Hematopoietic multipotent progenitor cell treated with erythropoietin and hydrocortisone succinate and interleukin-3 and kit ligand, for 8 days (in vitro differentiated cells): ENCODE measurements at regions not wholly inside any gene's neighbourhood (a gene's known extent, or its start where the extent isn't known, plus 50 kb on each side); places are given as distances from the start of the nearest gene placed in this dataset.

Source experiments
- DNase-seq: peaks from one replicate; pipeline ENCODE4 v3.0.0-alpha.2; 2015

GRCh38 chr6:137737836-137738596 is 129.0 kb upstream of the TNFAIP3 start:
- no peak for DNase-seq

GRCh38 chr6:137738931-137739504 is 128.0 kb upstream of the TNFAIP3 start:
- no peak for DNase-seq

DNA sequence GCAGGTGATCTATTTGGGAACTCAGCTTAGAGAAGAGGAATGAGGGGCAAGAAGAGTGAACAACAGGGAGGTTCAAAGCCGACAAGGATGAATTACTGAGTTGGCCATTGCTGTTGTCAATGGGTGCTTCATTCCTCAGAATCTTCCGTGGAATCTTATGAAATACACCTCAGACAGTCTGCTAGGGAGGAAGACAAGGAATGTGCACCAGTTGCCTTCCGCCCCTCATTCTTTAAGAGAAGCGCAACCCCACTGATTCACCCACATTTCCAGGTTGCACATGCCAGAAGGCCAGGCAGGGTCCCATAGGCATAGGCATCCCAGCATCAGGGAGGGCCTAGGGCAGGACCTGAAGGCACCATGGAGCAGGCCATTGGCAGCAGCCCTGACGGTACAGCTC is 127.5 kb upstream of the TNFAIP3 start:
- no peak for DNase-seq

DNA sequence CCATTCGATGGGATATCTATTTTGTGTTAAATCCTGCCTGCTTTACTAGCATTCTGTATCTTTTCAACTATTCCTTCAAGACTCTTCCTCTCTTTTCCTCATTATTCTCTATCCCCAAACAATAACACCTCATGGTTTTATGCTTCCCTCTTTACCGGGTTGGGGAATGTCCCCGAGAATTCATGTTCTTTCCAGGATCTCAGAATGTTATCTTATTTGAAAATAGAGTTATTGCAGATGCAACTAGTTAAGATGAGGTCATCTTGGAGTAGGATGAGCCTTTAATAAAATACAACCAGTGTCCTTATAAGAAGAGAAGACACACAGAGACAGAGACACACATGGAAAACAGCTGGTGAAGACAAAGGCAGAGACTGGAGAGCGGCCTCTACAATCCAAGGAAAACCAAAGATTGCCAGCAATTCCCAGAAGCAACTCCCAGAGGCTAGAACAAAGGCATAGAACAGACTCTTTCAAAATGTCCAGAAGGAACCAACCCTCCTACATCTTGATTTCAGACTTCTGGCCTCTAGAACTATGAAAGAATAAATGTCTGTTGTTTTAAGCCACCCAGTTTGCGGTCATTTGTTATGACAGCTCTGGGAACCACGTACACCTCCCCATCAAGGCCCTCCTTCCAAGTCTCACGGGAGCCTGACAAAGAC is 126.8 kb upstream of the TNFAIP3 start:
- no peak for DNase-seq

DNA sequence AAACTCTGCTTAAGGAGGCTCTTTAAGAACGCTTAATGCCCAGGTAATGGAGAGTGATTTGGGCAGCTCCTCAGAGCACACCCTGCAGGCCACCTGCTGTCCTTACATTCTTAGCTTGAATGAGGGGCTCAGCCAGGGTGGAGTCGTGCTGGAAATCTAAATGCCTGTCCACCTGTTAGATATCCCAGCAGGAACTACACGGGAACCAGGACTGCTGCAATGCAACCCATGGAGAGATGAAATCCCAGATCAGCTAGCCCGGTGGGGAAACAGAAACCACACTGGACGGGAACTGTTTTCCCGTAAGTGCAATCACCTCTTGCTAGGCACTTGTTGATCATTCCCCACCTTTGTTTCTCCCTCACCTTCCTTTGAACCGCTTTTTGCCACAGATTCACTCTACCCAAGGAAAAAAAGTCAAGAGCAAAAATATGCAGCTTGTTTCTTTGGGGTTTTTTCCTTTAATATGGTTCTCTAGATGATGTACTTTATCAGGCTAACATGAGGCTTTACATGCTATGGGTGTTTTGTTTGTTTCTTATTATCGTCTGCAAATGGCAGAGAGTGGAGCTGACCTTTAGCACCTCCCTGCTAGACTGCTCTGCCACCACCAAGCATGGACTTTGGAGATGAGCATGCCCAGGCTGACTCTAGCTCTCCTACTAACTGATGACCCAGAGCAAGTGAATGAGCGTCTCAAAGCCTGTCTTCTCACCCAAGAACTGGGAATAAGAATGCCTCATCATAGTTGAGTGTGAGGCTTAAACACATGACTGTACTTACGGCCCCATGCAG is 125.9 kb upstream of the TNFAIP3 start:
- no peak for DNase-seq

GRCh38 chr6:137743493-137743892 is 123.6 kb upstream of the TNFAIP3 start:
- no peak for DNase-seq

GRCh38 chr6:137744877-137745276 is 122.2 kb upstream of the TNFAIP3 start:
- no peak for DNase-seq

GRCh38 chr6:137745321-137745720 is 121.7 kb upstream of the TNFAIP3 start:
- DNase-seq = no peak

DNA sequence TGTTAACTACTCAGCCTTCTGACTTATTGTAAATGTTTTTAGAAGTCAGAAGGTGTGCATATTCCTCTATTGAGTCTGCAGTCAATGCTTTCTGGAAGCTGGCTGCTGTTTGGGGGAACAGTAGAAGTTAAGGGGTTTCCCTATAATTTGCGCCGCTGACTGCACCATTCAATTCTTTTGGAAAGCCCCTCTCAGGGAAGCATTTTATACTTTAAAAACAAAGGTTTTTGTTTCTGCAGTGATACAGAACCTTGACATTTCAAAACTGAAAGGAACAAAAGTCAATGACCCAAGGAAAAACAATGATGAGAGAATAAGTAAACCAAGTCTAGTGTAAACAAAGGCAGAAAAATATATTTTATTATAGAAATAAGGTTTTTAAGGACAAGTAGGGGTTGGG is 120.8 kb upstream of the TNFAIP3 start:
- DNase-seq = no peak

DNA sequence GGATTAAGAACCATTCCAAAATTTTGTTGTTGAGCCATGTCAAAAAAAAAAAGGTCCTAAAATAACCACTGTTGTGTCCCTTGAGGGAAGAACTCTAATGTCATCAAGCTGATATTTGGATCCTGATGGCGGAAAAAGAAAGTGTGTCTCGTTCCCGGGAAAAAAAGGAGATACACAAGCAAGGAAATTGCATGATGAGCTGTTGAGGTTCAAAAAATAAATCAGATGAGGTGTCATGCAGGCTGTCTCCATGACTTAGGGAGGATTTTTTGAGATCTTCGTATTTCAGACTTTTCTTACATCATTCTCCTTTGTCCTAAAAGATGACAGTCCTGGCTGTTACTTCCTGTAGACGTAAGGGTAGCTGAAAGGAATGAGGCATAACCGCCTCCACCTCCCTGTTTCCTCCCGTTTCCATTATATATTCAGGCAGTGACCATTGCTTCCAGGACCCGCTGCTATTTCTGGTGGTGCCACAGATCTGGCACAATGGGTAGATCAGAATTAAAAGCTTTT is 117.3 kb upstream of the TNFAIP3 start:
- no peak for DNase-seq

- DNase-seq = no peak
Observed at GRCh38 chr6:137750297-137750696, 116.8 kb upstream of the TNFAIP3 start.

DNA sequence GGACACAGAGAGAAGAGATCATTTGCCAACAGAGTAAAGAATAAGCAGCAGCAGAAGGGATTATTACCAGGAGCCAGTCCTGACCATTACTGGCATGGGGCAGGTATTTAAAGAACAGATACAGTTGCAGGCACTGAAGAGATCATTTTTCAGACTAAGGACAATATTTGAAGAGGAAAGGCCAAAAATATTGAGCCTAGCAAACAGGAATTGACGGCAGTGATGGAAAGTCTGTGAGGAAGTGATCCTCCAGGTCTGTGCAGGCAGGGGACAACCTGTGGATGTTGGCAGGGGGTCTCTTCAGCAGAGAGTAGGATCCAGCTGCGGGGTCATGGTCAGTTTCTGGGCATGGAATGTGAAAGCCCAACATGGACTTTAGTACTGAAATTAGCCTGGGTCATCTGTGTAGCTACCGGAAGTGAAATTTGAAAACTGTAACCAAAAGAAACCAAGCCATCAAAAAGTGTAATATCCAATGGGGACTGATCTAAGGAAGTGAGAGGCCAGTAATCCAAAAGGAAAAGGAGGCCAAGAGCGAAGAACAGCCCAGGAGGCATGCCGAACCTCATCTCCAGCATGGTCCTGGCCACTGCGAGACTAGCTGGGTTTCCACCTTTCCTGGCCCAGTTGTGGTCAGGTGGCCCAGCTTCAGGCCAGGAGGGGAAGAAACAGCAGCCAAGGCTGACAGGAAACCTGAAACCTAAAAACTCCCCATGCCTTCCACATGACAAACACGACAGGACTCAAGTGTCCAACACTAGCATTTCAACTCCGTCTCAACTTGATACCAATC is 115.1 kb upstream of the TNFAIP3 start:
- DNase-seq = no peak

DNA sequence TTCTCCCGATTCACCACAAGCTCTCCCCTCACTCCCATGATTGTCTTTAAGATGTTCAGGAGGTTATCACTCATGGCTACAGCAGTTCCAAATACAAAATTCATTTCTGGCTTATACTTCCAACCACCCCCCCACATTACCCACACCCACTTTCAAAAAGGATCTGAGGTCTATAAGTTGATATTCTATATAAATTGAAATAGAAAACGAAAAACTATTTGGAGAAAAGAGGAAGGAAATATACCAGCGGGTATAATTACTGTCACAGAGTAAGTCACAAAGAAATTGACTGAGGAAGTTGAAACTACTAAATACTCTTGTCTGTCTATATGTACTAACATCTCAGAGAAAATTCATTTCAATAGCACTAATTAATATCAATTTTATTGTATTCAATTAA is 112.7 kb upstream of the TNFAIP3 start:
- no peak for DNase-seq

- no peak for DNase-seq
Observed at GRCh38 chr6:137754866-137755265, 112.2 kb upstream of the TNFAIP3 start.

DNA sequence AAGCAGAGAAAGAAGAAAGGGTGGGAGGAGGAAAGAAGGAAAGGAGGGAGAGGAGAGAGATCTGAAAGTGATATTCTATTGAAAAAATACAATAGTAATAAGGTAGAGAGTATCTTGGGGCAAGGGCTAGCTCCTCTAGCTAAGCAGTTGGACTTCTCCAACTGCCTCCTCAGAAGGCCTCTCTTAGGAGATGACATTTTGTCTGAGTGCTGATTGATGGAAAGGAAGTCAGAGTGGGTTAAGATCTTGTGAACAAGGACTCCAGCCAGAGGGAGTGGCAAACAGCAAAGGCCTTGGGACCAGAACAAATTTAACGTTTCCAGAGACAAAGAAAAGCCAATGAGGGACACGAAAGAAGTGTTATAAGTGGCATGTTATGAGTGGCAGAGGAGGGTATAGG is 111.8 kb upstream of the TNFAIP3 start:
- no peak for DNase-seq

DNA sequence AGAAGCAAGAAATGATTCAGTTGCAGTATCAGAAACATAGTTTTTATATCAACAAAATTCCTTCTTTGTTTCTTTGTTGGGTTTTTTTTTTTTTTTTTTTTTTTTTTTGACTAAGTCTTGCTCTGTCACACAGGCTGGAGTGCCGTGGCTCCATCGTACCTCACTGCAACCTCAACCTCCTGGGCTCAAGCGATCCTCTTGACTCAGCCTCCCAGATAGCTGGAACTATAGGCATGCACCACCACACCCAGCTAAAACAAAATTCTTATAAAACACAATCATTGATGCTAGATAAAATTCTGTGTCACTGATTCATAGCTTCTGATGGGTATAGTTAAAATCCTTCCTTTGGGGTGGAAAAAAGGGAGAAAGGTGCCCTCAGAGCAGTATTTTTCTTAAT is 110.3 kb upstream of the TNFAIP3 start:
- DNase-seq = no peak

- no peak for DNase-seq
Observed at GRCh38 chr6:137758661-137759060, 108.4 kb upstream of the TNFAIP3 start.

- DNase-seq = no peak
Observed at GRCh38 chr6:137759624-137760023, 107.4 kb upstream of the TNFAIP3 start.

DNA sequence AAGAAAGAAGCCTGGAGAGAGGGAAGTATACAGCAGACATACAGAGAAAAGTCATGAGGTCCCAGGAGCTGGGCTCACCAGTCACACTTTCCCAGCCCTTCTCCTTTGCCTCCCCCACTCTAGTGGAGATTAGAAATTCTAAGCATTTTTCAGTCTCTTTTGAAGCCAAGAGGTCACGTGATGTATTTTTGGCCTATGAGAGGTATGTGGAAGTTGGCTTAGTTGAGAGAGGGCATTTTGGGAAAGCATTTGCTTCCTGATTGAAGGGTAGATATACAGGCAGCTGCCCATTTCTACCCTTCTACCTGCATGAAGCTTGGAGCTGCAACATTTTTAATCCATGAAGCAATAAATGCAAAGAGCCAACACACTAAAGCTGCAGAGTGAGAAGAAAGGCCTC is 106.0 kb upstream of the TNFAIP3 start:
- no peak for DNase-seq

DNA sequence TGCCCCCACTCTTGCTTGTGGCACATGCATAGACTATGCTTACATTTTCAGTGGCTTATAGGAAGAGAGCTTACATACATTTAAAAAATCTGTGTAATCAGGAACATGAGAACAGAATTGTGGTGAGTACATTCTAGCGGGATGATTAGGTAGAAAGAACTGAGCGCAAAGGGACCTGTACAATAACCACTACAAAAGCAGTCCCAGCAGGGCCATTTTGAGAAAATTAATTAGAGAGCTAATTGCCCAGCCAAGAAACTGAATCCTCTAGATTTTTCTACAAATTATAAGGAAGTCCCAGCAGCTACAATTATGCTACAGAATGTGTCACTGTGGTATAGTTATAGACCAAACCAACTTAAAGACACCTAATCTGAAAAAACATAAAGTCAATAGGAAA is 105.6 kb upstream of the TNFAIP3 start:
- DNase-seq = no peak

DNA sequence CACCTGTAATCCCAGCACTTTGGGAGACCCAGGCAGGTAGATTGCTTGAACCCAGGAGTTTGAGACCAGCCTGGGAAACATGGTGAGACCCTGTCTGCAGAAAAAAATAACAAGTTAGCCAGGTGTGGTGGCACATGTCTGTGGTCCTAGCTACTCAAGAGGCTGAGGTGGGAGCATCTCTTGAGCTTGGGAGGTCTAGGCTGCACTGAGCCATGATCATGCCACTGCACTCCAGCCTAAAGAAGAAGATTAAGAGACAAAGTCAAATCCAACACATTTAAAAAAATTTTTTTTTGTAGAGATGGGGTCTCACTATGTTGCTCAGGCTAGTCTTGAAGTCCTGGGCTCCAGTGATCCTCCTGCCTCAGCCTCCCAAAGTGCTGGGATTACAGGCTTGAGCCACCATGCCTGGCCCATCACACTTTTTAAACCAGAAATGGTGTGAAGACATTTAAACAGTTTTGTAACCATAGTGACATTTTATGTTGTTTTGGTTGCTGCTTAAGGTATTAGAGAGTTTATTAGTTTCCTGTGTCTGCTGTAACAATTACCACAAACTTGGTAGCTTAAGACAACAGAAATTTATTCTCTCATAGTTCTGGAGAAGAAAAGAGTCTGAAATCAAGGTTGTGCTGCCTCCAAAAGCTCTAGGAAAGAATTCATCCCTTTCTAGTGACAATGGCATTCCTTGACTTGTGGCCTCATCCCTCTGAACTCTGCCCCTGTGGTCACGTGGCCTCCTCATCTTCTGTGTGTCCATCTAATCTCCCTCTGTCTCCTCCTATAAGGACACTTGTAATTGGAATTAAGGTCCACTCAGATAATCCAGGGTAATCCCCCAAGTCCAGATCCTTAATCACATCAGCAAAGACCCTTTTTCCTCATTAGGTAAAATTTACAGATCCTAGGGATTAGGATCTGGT is 104.6 kb upstream of the TNFAIP3 start:
- no peak for DNase-seq
